HFFc6 (cell line): ENCODE measurements at regions not wholly inside any gene's neighbourhood (a gene's known extent, or its start where the extent isn't known, plus 50 kb on each side); places are given as distances from the start of the nearest gene placed in this dataset.

ENCODE experiments used
- DNase-seq: peaks from one replicate; pipeline ENCODE4 v3.0.0-alpha.2; 2018
- H3K27ac Mint-ChIP-seq: 2 replicates; pipeline ENCODE4 v1.8.0; 2020; ENCODE audit warnings: mild to moderate bottlenecking, mixed read lengths
- H3K27me3 Mint-ChIP-seq: 2 replicates; pipeline ENCODE4 v1.8.0; 2021; ENCODE audit warnings: mild to moderate bottlenecking, moderate library complexity, mixed read lengths; ENCODE audit not compliant: insufficient read depth
- H3K36me3 Mint-ChIP-seq: 2 replicates; pipeline ENCODE4 v1.8.0; 2021; ENCODE audit warnings: low read depth, mixed read lengths
- H3K4me1 Mint-ChIP-seq: 2 replicates; pipeline ENCODE4 v1.8.0; 2020; ENCODE audit warnings: low read depth, mixed read lengths
- H3K4me3 Mint-ChIP-seq: 2 replicates; pipeline ENCODE4 v1.8.0; 2020; ENCODE audit warnings: mild to moderate bottlenecking, moderate library complexity, mixed read lengths
- H3K9me3 Mint-ChIP-seq: 2 replicates; pipeline ENCODE4 v1.8.0; 2020; ENCODE audit warnings: mild to moderate bottlenecking, mixed read lengths
- TF ChIP-seq, protein P1 (sequence below): fragments of 200-600 bp; sonication (generic); IDR thresholded peaks from 2 replicates; pipeline ENCODE4 v1.5.0; 2021; ENCODE audit warnings: antibody characterized with exemption, mild to moderate bottlenecking

DNA sequence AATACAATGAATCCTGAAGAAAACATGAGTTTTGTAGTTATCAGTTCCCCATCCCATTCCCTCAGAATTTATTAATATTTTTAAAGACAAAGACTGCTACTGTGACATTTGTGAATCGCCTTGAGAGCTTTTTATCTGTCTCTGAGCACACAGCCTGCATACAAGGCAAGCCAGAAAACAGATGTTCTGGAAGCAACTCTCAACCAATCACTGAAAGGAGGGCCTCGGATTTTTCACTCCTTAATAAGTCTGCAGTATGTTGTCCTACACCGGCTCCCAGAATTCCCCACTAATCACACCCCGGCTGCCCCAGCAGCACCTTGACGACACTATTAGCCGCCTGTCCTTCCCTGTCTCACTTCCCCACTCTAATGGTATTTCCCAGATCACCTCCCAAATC is 138.5 kb downstream of the ZNF621 start:
- Mint-ChIP-seq H3K4me1 (no peaks in the 10 kb centered on the region), H3K9me3 (peaks cover 39% of the 10 kb centered on the region), H3K27ac (no peak overlapping the region), H3K36me3 (no peaks in the 10 kb centered on the region; the same call in 1 of the 2 replicates), H3K27me3 (no peaks in the 10 kb centered on the region), H3K4me3 (no peak overlapping the region)
- TF ChIP-seq, protein P1, sequence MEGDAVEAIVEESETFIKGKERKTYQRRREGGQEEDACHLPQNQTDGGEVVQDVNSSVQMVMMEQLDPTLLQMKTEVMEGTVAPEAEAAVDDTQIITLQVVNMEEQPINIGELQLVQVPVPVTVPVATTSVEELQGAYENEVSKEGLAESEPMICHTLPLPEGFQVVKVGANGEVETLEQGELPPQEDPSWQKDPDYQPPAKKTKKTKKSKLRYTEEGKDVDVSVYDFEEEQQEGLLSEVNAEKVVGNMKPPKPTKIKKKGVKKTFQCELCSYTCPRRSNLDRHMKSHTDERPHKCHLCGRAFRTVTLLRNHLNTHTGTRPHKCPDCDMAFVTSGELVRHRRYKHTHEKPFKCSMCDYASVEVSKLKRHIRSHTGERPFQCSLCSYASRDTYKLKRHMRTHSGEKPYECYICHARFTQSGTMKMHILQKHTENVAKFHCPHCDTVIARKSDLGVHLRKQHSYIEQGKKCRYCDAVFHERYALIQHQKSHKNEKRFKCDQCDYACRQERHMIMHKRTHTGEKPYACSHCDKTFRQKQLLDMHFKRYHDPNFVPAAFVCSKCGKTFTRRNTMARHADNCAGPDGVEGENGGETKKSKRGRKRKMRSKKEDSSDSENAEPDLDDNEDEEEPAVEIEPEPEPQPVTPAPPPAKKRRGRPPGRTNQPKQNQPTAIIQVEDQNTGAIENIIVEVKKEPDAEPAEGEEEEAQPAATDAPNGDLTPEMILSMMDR, result no peak
- DNase-seq, result no peak

DNA sequence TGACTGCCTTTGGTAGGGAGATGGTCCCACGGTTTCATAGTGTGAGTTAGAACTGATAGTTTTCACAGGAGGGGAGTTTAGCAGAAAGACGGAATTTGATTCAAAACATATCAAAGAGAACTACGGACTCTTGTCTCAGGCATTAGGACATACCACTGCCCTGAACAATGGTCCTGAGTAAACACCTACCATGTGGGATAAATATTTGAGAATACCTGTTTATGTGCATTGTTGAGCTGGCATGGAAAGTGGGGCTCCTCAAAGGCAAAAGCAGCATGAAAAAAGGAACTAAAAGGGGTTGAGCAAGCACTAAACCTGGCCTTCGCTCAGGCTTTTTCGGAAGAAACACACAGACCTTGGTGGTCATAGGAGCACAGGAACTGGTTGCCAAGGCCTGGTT is 144.4 kb downstream of the ZNF621 start:
- TF ChIP-seq, protein P1, result no peak
- no peak overlapping the region for H3K4me3 Mint-ChIP-seq

DNA sequence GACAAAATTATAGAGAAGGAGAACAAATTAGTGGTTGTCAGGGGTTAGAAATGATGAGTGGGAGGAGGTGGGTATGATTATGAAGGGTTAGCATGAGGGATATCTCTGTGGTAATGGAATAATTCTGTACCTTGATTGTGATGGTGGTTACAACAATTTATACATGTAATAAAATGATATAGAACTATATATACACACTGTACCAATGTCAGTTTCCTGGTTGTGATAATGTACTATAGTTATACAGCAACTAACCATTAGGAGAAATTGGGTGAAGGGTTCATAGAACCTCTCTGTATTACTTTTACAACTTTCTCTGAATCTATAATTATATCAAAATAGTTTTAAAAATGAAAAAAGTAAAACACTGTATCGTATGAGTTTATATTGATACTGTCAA is 148.1 kb downstream of the ZNF621 start:
- H3K9me3 Mint-ChIP-seq, result peaks cover 19% of the 10 kb centered on the region
- TF ChIP-seq, protein P1, result no peak
- no peak overlapping the region for H3K4me3 Mint-ChIP-seq
- H3K27ac Mint-ChIP-seq, result no peak overlapping the region
- H3K27me3 Mint-ChIP-seq, result no peaks in the 10 kb centered on the region
- H3K36me3 Mint-ChIP-seq, result 0 out of 2 replicates have a peak, but pooled peaks cover 5% of the 10 kb centered on the region
- no peak for DNase-seq
- no peaks in the 10 kb centered on the region for H3K4me1 Mint-ChIP-seq

More for the DNA sequence above, 144.4 kb downstream of the ZNF621 start:
- peaks cover 29% of the 10 kb centered on the region for H3K9me3 Mint-ChIP-seq
- no peaks in the 10 kb centered on the region for H3K27me3 Mint-ChIP-seq
- DNase-seq, result no peak
- H3K36me3 Mint-ChIP-seq, result peaks cover 5% of the 10 kb centered on the region; the same call in 1 of the 2 replicates
- no peak overlapping the region for H3K27ac Mint-ChIP-seq
- no peaks in the 10 kb centered on the region for H3K4me1 Mint-ChIP-seq

DNA sequence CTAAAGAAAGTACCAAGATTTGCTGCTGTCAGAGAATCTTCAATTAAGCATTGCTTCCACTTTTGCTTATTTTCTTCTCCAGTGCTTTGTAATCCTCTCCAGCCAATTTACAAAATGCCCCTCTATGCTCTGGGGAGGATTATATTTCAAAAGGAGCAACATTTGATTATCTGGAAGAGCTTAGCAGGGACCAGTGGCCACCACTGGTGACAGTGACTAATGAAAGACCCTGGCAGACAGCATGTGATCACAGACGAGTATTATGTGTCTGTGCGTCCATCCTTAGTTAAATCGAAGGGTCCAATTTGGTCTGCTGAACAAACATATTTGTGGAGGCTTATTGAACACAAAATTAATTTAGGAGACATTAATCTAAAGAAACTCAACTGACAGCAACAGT is 152.6 kb downstream of the ZNF621 start:
- no peaks in the 10 kb centered on the region for H3K4me1 Mint-ChIP-seq
- DNase-seq, result no peak
- TF ChIP-seq, protein P1, result no peak
- H3K9me3 Mint-ChIP-seq, result peaks cover 22% of the 10 kb centered on the region
- no peak overlapping the region for H3K4me3 Mint-ChIP-seq
- H3K27ac Mint-ChIP-seq, result no peak overlapping the region
- no peaks in the 10 kb centered on the region for H3K27me3 Mint-ChIP-seq
- no peaks in the 10 kb centered on the region for H3K36me3 Mint-ChIP-seq

DNA sequence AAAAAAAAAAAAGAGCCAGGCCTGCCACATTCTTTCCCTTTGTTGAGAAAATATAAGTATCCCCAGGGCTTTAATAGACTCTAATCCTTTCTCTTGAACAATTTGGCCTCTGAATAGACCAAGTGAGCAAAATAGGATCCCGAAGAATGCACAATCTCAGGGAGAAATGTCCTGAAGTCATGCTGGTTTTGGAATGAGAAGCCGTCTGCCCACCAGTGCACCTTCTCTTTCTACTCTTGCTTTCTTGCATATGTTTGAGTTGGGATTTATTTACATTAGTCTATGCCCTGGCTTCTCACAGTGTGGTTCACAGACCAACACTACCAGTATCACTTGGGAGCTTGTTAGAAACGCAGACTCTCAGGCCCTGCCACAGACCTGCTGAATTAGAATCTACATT is 153.0 kb downstream of the ZNF621 start:
- H3K36me3 Mint-ChIP-seq, result no peaks in the 10 kb centered on the region
- H3K4me1 Mint-ChIP-seq, result no peaks in the 10 kb centered on the region
- H3K27me3 Mint-ChIP-seq, result no peaks in the 10 kb centered on the region
- TF ChIP-seq, protein P1, result no peak
- H3K9me3 Mint-ChIP-seq, result peaks cover 22% of the 10 kb centered on the region
- no peak for DNase-seq
- H3K4me3 Mint-ChIP-seq, result no peak overlapping the region
- no peak overlapping the region for H3K27ac Mint-ChIP-seq

DNA sequence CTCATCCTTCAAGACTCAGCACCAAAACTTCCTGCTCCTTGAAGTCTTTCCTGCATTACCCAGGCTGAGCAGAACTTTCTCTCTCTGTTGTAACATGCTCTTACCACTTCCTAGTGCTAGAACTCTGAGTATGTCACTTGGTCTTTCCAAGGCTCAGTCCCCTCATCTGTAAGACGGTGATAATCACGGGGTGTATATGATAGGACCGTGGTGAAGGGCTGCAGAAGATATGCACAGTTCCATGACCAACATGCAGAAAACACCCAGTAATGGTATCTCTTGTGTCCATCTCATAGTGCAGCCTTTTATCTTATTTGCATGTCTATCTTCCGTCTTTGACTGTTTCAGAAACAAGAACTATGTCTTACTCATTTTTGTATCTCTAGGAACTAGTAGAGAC is 154.5 kb downstream of the ZNF621 start:
- Mint-ChIP-seq H3K4me1 (no peaks in the 10 kb centered on the region), H3K27me3 (no peaks in the 10 kb centered on the region), H3K9me3 (peaks cover 19% of the 10 kb centered on the region), H3K27ac (no peak overlapping the region), H3K36me3 (no peaks in the 10 kb centered on the region), H3K4me3 (no peak overlapping the region)
- TF ChIP-seq, protein P1, result no peak
- no peak for DNase-seq
